ENCODE measurements at regions not wholly inside any gene's neighbourhood (a gene's known extent, or its start where the extent isn't known, plus 50 kb on each side); places are given as distances from the start of the nearest gene placed in this dataset.

DNA sequence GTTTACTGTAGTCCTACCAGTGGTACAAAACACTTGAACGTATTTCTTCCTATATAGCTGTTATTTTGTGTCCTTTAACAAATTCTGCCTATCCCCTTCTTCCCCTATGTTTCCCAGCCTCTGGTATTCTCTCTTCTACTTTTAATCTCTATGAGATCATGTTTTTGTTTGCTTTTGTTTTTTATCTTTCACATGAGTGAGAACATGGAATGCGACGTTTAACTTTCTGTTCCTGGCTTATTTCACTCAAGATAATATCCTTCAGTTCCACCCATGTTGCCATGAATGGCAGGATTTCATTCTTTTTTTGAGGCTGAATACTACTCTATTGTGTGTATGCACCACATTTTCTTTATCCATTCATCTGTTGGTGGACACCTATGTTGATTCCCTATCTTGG is 634.4 kb upstream of the WWC1 start:
- H3K27ac ChIP-seq, result no peak overlapping the region
- in situ Hi-C loops (cut with MboI; ENCODE audit: low pct_ligation_motif_present in 1 of 4, low pct_unique_long_range_greater_than_20kb in 1 of 4, low sequenced_read_pairs in 3 of 4), result no loop called here
- no peak for DNase-seq
- intact Hi-C loops (cut with DNase I; ENCODE audit: low total_unique reads), result no loop called here
- TF ChIP-seq, protein P1, sequence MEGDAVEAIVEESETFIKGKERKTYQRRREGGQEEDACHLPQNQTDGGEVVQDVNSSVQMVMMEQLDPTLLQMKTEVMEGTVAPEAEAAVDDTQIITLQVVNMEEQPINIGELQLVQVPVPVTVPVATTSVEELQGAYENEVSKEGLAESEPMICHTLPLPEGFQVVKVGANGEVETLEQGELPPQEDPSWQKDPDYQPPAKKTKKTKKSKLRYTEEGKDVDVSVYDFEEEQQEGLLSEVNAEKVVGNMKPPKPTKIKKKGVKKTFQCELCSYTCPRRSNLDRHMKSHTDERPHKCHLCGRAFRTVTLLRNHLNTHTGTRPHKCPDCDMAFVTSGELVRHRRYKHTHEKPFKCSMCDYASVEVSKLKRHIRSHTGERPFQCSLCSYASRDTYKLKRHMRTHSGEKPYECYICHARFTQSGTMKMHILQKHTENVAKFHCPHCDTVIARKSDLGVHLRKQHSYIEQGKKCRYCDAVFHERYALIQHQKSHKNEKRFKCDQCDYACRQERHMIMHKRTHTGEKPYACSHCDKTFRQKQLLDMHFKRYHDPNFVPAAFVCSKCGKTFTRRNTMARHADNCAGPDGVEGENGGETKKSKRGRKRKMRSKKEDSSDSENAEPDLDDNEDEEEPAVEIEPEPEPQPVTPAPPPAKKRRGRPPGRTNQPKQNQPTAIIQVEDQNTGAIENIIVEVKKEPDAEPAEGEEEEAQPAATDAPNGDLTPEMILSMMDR (IDR thresholded peaks at IDR 0.05), result no peak
- TF ChIP-seq POLR2AphosphoS5 (IDR thresholded peaks at IDR 0.05), result no peak
- no peaks in the 10 kb centered on the region for H3K27me3 ChIP-seq
- no peaks in the 10 kb centered on the region for H3K4me1 ChIP-seq
- H3K9me3 ChIP-seq, result no peaks in the 10 kb centered on the region
- 76 to 84% methylated on average over 3 of the region's 3 CpGs for WGBS, 2 donors (ENCODE audit: low coverage in 1 of 2)
- H3K36me3 ChIP-seq, result no peaks in the 10 kb centered on the region
- H3K4me3 ChIP-seq, result no peak overlapping the region

DNA sequence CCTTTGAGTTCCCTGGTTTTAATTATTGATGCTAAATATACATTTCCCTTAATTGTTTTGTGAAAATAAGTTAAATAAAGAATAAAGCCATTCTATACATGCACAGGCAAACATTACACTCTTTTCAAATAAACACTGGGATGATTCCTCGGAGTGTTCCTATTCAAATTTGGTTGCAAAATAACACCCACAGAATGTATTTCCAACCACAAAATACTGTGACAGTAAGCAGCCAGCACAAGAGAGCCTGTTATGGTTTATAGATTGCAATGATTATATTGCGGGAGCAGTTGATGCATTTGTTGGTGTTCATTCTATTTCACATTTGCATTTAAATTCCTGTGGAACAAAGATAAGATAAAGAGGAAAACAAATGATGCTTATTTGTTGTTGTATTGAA is 632.6 kb upstream of the WWC1 start:
- no peak for DNase-seq
- WGBS, 2 donors (ENCODE audit: low coverage in 1 of 2), result 58 to 73% methylated on average over 2 of the region's 2 CpGs
- Histone ChIP-seq H3K9me3 (no peaks in the 10 kb centered on the region), H3K27ac (no peak overlapping the region), H3K36me3 (no peaks in the 10 kb centered on the region), H3K4me3 (no peak overlapping the region), H3K4me1 (no peaks in the 10 kb centered on the region), H3K27me3 (no peaks in the 10 kb centered on the region)
- TF ChIP-seq, protein P1 (IDR thresholded peaks at IDR 0.05), result no peak
- no peak for TF ChIP-seq POLR2AphosphoS5 (IDR thresholded peaks at IDR 0.05)
- no peak for TF ChIP-seq EP300 (IDR thresholded peaks at IDR 0.05; ENCODE audit: low read depth)
- TF ChIP-seq POLR2A (IDR thresholded peaks at IDR 0.05), result no peak
- in situ Hi-C loops (cut with MboI; ENCODE audit: low pct_ligation_motif_present in 1 of 4, low pct_unique_long_range_greater_than_20kb in 1 of 4, low sequenced_read_pairs in 3 of 4), result no loop called here
- intact Hi-C loops (cut with DNase I; ENCODE audit: low total_unique reads), result no loop called here

DNA sequence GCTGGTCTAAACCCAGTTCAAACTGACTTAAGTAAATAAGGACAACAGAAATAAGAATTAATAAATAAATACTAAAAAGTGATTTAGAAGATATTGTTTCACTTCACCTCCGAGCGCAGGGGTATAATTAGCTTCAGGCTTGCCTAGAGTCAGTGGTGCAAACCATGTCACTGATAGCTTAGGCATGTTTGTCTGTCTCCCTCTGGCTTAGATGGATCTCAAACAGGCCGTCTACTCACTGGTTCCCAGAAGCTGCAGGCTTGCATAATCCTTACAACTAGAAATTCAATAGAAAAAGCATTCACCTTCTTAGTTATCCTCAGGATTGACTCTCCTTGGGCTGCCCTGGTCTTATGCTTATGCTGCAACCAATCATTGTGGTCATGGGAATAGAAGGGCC is 629.8 kb upstream of the WWC1 start:
- no peak overlapping the region for H3K4me3 ChIP-seq
- no peaks in the 10 kb centered on the region for H3K9me3 ChIP-seq
- no peaks in the 10 kb centered on the region for H3K27me3 ChIP-seq
- intact Hi-C loops (cut with DNase I; ENCODE audit: low total_unique reads), result no loop called here
- TF ChIP-seq, protein P1 (IDR thresholded peaks at IDR 0.05), result no peak
- no peak for TF ChIP-seq POLR2A (IDR thresholded peaks at IDR 0.05)
- no peaks in the 10 kb centered on the region for H3K4me1 ChIP-seq
- no peaks in the 10 kb centered on the region for H3K36me3 ChIP-seq
- 79 to 80% methylated on average over 3 of the region's 3 CpGs for WGBS, 2 donors (ENCODE audit: low coverage in 1 of 2)
- no peak for DNase-seq
- H3K27ac ChIP-seq, result no peak overlapping the region
- in situ Hi-C loops (cut with MboI; ENCODE audit: low pct_ligation_motif_present in 1 of 4, low pct_unique_long_range_greater_than_20kb in 1 of 4, low sequenced_read_pairs in 3 of 4), result no loop called here

DNA sequence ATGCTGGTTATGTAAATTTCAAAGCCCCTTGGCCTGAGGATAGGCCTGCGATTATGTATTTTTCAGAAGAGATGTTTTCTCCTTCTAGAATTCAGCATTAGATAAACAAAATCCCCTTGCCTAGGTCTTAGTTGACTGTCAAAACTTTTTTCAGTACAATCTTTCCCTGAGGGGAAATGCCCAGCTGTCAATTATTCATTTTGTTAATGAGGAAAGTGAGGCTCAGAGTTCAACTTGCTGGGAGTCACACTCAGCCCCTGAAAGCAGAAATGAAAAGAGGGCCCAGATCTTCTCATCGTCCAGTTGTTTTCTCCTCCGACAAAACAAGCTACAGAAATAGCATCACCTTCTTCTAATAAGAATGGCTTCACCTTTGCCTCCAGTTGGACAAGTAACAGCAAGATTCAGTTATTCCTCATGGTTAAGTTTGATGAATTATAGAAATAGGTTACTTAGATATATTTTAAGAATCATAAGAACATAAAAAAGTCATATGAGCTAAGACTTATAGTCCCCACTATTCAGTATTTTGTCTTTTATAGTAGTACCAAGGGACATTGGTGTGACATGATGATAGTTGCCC is 627.1 kb upstream of the WWC1 start:
- H3K4me1 ChIP-seq, result no peaks in the 10 kb centered on the region
- no peak overlapping the region for H3K27ac ChIP-seq
- no peaks in the 10 kb centered on the region for H3K36me3 ChIP-seq
- 82 to 83% methylated on average over 1 to 3 of the region's 3 CpGs for WGBS, 2 donors (ENCODE audit: low coverage in 1 of 2)
- in situ Hi-C loops (cut with MboI; ENCODE audit: low pct_ligation_motif_present in 1 of 4, low pct_unique_long_range_greater_than_20kb in 1 of 4, low sequenced_read_pairs in 3 of 4), result no loop called here
- no peak overlapping the region for H3K4me3 ChIP-seq
- no peaks in the 10 kb centered on the region for H3K9me3 ChIP-seq
- intact Hi-C loops (cut with DNase I; ENCODE audit: low total_unique reads), result no loop called here
- no peak for DNase-seq
- H3K27me3 ChIP-seq, result no peaks in the 10 kb centered on the region
- no peak for TF ChIP-seq EP300 (IDR thresholded peaks at IDR 0.05; ENCODE audit: low read depth)
- TF ChIP-seq, protein P1 (IDR thresholded peaks at IDR 0.05), result no peak
- no peak for TF ChIP-seq POLR2A (IDR thresholded peaks at IDR 0.05)

Measured in transverse colon (tissue), 4 donors.